GM21390 (cell line): ENCODE measurements at regions not wholly inside any gene's neighbourhood (a gene's known extent, or its start where the extent isn't known, plus 50 kb on each side); places are given as distances from the start of the nearest gene placed in this dataset.
A peak's percentile ranks its signal among the peaks of the same experiment; 100 is the strongest.

Experiments
- ATAC-seq: cut with Tn5 transposase; IDR thresholded peaks from one replicate; pipeline ENCODE4 v1.9.1; 2021; ENCODE audit not compliant: unreplicated experiment

DNA sequence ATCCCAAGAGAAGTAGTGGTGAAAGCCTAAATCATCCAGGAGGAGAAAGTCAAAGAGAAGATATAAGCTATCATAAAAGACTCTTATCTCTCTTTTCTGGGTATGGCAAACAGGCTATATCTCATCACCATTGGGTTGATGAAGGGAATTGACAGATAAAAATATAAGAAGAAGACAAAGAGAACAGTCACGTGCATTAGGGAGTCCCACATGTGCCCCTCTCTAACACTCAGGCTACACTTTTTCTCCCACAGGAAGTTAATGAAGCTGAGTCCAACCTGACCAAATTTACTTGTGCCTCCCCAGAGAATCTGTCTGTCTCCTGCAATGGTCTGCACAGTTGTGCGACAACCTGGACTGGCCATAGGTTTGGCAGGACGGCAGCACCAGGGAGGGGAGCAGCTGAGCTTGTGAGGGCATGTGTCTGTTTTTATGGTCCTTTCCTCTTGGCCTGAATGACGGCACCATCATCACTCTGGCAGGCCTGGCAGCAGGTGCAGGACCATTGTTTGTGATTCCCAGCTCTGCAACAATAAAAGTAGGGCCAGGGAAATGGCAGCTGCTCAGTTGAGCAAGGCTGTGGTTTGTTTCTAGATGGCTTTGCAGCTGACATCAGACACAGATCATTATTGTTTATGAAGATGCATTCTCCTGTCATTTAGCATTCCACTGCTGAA, 144.5 kb upstream of the MCHR2 start:
- no peak for ATAC-seq

DNA sequence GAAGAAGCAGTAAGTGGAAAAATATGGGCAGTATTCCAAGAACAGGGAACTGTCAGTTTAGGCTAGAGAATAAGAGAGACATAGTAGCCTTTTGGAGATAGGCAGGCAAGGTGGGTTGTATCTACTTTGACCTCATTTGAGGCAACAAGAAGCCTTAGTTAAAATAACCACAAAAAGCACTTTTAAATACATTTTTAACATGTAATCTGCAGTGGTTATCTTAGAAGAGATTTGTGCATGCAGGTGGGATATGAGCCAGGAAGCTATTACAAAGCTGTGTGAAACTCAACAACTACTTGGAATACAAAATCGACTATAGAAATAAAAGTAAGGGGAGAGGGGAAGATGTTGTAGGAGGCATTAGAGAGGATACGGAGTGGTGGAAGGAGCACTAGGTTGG, 143.7 kb upstream of the MCHR2 start:
- ATAC-seq: no peak

DNA sequence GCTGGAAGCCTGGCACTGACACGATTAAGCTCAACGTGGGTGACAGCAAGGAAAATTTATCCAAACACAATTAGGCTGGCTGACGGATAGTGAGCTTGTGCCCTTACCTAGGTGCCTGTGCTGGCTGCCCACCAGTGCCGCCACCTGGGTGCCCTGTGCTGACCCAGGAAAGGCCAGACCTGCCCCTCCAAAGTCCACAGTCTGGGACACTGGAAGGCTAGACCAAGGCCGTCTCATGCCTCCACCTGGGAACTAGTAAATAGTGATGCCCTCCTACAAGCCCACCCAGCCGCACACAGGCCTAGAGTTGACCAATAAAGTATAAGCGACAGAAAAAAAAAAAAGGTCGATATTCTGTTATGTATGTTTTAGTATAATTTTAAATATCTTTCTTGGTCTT, 142.6 kb upstream of the MCHR2 start:
- ATAC-seq: no peak

DNA sequence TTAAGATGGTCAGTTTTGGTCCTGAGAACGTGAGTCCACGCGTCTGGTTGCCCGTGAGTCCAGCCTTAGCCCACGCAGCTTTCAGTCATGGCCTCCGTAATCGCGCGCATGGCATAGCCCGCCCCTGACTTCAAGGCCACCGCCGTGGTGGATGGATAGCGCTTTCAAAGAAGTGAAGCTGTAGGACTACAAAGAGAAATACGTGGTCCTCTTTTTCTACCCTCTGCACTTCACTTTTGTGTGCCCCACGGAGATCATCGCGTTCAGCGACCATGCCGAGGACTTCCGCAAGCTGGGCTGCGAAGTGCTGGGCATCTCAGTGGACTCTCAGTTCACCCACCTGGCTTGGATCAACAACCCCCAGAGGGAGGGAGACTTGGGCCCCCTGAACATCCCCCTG, 142.0 kb upstream of the MCHR2 start:
- no peak for ATAC-seq

DNA sequence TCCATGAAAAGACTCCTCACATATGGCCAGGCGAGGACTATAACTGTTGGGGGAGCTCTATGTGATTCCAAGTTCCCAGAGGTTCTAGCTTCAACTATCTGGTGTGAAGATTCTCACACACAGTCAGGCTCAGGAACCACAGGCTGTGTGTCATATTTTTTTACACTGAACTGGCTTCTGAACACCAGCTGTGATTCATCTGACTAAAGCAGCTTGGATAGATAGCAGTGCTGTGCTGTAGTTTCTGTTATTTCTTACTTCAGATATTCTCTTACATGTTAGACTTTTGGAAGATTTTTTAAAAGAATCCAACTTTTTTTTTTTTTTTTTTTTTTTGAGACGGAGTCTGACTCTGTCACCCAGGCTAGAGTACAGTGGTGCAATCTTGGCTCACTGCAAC, 140.7 kb upstream of the MCHR2 start:
- ATAC-seq: no peak

DNA sequence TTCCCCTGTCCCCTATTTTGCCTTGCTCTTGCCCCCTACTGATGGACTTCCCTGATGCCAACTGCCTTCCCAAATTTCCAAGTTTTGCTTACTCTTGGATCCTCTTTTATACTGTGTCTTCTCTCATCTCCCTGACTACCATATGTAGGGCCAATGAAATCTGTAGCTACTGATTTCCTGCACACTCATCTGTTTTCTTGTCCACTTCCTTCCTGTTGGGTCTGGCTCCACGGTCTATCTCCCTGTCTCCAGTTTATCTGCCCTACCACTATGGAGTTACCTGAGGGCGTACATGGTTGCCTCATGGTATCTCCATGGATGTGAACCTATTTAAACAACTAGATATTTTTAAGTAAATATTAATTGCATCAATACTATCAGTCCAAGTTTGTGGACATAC, 140.3 kb upstream of the MCHR2 start:
- ATAC-seq: no peak

DNA sequence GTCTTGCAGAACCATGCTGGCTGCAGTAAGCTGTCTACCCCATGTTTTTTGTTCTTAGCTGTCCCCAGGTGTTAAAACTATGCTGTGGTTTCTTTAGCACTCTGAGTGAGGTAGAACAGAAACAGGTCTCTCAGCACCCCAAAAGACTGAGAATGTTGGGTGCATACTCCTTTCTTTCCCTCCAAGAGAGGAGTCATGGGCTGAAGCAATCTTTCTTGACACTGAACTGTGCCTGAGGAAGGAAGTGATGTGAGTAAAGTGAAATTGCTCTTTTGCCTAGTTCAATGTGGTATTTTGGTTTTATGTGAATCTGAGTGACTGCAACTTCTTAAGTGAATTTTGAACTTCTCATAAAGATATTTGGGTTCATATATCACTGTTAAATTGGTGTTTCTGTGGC, 138.0 kb upstream of the MCHR2 start:
- no peak for ATAC-seq

DNA sequence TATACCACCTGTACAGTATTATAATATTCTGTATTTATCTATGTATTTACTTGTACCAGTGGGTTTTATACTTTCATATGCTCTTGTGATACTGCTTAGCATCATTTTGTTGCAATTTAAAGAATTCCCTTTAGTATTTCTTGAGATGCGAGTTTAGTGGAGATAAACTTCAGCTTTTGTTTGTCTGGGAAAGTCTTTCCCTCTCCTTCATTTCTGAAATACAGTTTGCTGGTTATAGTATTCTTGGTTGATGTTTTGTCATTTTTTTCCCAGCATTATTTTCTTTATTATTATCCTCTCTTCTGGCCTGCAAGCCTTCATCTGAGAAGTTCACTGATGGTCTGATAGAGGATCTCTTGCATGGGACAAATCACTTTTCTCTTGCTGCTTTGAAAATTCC, 136.6 kb upstream of the MCHR2 start:
- ATAC-seq: no peak

DNA sequence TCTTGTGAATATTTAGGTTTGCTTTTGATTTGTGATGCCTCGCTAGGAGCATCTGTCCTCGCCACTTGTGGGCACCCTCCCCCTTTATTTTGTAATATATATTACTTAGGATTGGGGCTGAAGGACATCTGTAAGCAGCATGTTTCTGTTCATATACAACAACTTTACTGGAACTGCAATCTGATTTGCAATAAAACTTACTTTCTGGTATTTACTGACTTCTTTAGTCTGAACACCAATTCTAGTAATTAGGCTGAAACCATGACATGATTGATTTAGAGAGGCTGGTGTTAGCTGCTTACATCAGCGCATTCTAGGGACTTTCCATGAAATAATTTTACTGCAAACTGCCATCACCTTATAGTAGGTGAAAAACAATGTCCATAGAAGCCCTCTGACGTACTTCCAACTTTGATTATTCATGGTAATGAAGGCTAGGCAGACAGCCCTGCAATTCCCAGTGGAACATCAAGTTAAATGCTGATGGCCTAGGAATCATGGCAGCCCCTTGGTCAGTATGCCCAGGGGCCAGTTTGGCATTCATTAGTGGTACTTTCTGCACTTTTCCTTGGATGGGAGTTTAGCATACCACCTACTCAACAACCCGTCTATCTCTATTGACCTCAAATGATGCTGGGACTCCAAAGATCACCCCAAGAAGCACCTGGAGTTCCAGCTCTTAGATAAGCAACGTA, 132.9 kb upstream of the MCHR2 start:
- ATAC-seq: peak; percentile 53

DNA sequence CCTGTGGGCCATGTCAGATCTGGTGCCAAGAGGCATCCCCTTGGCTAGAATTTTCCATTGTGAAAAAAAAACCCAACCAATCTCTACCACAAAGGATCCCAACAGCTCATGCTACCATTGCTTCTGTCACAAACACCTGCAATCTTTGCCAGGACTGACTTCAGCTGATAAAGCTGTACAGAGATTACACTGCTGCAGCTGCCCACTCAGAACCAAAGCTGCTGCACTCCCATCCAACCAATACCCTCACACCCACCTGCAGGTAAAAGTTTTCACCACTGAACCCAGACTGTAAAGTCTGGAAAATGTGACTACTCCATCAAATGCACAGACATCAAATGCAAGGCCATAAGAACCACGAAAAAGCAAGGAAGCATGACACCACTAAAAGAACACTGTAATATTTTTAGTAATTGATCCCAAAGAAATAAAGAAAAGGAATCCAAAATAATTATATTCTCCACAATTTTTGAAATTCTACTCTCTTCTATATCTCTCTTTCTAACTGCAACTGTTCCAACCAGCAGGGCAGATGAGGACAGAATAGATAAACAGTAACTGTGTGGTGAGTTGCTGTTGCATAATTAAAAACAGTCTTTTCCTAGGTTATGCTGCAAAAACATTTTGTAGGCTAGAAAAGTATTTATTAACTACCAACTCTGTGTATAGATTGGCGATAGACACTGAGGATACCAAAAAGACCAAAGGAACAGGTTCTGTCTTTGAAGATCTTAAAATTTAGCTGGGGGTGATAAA, 128.0 kb upstream of the MCHR2 start:
- ATAC-seq: no peak

DNA sequence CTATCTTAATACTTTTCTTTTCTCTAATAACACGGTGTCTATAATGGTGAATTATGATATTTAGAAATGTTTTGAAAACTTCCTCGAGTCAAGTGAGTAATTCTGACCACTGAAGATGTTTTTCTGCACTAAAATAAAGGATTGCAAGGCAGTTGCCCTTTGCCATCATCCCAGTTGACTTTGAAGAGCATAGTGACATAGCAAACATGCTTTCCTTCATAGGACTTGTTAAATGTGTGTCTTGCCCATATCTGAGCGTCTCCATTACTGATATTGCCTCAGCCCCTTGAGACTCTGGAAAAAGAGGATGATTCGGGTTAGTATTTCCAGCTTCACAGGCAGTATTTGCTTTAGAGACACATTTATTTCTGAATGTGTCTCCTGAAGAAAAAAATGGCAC, 125.2 kb upstream of the MCHR2 start:
- ATAC-seq: no peak

DNA sequence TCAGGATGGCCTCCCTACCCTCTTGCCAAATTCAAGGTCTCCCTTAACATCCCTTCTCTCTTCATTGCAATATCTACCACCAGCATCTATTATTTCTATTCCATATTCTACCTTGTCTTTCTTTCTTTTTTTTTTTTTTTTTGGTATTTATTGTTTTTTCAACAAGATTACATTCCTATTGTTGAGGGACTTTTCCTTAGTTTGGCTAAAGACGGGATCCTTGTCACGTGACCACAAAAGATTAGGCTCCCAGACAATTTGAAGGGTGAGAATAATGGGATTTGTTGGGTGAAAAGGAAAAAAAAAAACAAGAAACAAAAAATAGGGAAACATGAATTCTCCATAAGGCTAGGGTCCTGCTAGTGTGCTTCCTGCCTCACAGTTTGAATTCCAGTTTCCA, 124.3 kb upstream of the MCHR2 start:
- no peak for ATAC-seq

DNA sequence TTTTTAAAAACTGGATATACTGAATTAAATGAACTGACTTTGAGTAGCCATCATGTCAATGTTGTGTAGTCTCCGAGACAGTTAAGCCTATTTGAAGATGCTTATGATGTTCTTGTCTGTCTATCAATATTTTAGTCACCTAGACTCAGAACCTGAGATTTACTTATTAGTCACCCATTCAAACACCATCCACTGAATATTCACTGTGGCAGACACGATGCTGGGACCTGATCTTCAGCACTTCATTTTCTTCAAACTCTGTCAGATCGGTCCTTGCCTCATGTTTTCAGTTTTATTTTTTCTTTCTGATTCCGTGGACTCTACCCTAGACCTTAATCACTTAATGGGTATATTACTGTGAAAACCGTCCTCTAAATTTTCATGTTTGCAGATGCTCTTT, 123.7 kb upstream of the MCHR2 start:
- no peak for ATAC-seq

DNA sequence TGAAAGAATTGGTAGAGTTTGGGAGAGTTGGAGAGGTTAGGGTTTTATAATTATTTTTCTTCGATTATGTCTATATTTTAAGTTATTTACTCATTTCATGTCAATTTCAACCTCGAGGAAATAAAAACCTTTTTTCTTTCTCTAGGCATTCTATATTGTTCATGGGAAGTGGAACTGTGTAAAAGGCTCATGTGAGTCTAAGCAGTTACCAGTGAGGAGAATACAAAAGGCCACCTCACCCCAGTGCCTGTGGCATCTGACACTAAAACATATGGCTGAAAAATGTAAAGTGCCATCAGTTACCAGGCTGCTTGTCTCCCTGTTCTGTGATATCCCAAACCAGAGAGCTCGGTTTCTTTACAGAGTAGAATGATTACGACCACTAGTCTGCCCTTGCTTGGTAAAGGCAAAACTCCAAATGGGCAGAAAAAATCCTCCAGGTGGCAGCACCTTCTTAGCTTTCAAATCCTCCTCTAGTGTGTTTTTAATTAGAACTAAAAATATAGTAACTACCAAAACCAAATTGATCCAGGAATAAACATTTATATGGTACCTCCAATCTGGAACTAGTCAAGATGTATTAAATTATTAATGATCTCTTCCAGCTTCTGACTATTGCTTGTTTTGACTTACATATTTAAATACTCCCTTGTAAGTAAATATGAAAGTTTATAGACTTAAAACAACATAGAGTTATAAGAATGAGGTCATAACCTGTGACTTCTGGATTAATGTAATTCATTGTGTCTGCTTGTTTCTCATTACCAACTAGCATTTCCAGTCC, 122.6 kb upstream of the MCHR2 start:
- no peak for ATAC-seq

DNA sequence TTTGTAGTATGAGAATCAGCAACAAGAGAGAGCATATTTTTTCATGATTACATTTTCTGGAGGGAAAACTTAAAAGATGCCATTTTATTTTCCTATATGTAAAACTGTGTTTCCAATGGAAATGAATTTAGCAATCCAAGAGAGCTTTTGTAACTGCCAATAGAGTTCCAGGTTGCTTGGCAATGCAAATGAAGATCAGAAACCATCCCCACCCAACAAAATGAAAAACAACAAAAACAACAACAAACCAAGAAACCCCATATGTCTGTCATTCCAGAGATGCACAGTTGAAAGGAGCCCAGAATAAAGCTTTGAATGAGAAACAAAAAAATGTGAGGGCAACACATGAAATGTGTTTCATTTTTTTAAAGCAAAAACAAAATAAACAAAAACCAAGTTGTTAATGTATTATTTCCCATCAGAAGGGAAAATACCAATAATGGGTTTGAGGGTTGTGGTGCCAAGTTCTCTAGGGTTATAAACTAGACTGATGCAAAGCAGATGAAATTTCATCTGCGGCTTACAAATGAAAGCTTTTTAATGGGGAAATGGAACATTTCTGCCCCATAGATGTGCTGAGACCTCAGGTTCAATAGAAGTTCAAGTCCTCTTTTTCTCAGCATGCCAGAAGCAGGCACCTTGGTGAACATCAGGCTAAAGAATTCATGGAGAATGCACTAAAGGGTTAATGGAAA, 121.5 kb upstream of the MCHR2 start:
- ATAC-seq: no peak

DNA sequence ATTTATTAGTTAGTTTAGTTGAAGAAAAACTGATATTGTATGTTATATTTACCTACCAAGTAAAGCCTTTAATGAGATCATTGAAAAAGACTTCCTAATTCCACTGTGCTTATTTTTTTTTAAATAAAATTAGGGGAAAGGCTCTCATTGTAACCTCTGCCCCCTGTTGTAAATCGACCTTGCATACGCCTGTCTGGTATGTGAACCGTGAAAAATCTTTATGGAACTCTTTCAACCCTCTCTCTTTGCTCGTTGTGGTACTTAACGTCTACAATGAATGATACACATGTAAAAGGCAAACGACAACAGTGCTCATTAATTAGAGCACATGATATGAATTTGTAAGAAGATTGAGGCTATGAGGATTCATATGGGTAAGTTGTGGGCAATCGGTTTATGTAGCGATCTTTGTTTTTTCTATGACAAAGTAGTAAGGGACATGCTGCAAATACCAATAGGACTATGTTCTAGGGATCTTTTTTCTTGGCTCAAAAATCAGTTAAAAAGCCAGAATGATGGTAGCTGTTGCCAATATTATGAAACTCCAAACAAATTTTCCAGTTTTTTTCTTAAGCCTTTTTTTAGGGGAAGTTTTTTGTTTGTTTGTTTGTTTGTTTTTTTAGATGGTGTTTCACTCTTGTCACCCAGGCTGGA, 119.0 kb upstream of the MCHR2 start:
- ATAC-seq: no peak

DNA sequence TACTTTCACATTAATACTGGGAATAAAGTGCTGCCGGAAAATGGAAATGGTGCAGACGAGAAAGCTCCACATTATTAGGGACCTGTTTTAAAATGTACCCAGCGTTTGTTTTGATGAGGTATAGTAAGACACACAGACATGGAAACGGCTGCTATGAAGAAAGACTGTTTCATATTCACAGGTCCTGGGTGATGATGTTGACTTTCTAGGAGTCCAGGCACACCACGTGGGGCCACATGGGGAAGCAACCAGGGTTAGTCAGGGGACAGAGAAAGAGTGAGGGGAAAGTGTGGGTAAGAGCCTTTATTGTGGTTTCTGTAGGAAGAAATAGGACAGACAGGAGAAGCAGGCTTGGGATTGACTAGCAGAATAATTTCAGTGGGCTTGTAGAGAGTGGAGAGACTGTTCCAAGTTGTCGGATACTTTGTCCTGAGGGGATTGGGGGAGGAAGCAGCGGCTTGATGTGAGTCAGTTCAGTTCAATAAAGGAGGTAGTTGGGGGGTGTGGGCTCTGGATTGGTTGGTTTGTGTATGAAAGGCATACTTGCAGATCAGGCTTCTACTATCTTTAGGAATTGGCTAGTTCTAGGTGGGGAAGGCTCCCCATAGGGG, 112.0 kb upstream of the MCHR2 start:
- ATAC-seq: no peak

DNA sequence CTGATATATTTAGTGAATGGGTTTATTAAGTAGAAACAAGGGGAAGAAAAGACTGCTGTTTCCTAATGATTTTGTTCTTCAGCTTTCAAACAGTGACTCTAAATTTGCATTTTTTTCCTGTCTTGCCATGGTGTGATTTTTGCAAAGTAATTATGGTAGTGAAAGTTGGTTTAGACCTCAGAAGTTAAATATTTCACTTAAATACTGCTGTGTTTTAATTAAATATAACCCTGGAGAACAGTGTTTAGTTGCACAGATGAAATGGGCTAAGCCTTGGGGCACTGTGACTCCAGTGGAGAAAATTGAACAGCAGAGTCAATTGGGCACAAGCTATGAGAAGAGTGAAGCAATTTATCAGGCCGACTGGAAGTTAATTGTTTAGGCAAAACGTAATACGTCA, 111.1 kb upstream of the MCHR2 start:
- peak; percentile 61 for ATAC-seq

DNA sequence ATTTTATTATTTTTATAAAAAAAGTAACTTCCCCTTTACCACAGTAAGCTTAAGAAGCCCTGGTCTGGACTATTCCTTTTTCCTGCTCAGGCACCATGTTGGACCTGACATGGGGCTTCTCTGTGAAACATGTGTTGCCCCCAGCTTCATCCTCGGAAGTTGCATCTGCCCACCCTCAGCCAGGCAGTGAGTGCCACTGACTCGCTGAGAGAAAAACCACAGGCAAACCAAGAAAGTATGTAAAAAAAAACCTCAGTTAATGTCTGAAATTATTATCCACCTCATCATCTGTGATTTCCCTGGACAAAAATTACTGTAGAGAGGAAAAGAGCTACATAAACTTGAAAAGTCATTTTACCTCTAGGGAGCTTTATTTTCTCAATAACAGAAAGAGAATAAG, 109.9 kb upstream of the MCHR2 start:
- no peak for ATAC-seq

DNA sequence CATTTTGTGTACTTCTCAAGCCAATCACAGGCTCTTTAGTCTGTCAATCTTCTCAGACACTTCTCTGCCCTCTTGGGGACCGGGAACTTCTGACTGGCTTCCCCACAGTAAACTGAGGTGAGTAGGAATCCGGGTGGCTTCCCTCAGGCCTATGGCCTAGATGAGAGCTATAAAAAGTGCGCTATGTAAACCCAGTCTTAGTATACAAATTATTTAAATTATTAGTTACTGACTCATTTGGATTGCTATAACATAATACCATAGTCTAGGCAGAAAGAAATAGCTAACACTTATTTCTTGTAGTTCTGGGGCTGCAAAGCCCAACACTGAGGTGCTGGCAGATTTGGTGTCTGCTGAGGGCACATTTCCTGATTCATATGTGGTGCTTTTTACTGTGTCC, 109.2 kb upstream of the MCHR2 start:
- no peak for ATAC-seq
